HG03558 (cell line): ENCODE measurements at regions not wholly inside any gene's neighbourhood (a gene's known extent, or its start where the extent isn't known, plus 50 kb on each side); places are given as distances from the start of the nearest gene placed in this dataset.

Experiments used
- ATAC-seq: cut with Tn5 transposase; IDR thresholded peaks from one replicate; pipeline ENCODE4 v1.9.1; 2021; ENCODE audit warnings: moderate number of reproducible peaks; ENCODE audit not compliant: unreplicated experiment; ENCODE audit errors: extremely low read depth

GRCh38 chr13:74644229-74644628, 510.0 kb upstream of the KLF12 start:
- no peak for ATAC-seq

DNA sequence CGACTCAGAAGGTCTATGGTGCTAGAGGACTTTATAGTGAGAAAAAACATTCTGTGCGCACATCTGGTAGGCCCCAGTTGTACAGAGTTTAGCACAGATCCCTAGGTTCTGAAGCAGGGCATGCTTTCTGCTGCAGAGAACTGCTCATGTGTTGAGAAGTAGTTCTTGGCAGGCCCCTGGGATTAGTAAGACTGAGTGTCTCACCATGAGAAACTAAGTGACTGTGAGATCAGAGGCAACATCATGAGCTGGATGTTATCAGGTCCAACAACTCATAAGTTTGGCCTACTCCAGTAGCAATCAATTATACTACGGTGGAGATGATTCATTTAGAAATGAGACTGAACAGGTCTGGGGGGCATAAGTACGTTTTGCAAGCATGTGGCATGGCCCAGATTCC, 507.4 kb upstream of the KLF12 start:
- ATAC-seq = no peak

- no peak for ATAC-seq
These were observed 499.5 kb upstream of the KLF12 start for GRCh38 chr13:74633734-74634133.

DNA sequence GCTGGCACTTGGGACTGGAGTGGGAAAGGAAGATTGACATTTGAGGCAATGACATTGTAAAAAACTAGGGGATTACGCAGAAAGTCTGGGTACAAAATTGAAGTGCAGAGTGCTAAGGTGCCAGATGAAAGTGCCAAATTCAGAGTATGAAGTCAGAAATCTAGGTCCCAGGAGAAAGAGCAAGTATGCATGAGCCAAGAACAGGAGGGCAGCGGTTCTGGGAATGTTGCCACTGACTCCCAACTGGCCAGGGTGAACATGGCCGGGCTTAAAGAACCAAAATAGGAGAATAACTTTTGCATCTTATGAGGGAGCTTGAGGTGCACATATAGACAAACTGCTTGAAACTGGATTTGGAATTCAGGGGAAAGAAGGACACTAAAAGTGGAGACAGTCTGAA, 495.8 kb upstream of the KLF12 start:
- no peak for ATAC-seq

DNA sequence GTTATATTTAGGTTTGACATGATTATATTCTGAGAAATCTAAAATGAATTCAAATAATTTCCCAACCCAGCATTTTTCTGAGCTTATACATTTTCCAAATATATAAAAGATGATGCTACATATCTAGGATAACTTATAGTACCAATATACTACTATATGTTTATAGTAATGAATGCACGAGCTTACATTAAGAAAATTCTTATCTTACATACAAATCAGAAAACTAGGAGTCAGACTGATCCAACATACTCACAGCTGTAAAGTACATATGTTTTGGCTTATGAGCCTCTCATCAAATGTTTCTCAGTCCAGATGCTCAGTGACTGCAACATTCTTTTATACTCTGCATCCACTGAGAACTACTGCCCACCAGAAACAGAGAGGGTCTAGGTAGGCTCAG, 491.3 kb upstream of the KLF12 start:
- no peak for ATAC-seq

DNA sequence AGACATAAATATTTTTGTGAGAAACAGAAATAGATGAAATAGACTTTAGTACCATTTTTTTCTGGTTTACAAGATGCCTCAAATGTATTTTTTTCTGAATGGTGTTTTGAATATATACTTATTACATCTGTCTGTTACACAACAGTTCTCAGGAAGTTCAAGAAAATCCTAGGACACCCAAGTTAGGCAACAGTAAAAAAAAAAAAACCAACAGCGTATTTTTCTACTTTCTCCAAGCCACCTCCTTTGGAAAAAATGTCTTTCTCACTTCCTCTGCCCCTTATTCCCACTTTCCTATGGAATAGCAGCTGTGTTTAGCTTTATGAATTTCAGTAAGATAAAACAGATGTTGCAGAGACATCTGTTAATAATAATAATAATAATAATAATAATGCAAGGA, 489.6 kb upstream of the KLF12 start:
- ATAC-seq = no peak

- no peak for ATAC-seq
These were observed 488.1 kb upstream of the KLF12 start for GRCh38 chr13:74622284-74622683.

- no peak for ATAC-seq
These were observed 486.5 kb upstream of the KLF12 start for GRCh38 chr13:74620711-74621110.

DNA sequence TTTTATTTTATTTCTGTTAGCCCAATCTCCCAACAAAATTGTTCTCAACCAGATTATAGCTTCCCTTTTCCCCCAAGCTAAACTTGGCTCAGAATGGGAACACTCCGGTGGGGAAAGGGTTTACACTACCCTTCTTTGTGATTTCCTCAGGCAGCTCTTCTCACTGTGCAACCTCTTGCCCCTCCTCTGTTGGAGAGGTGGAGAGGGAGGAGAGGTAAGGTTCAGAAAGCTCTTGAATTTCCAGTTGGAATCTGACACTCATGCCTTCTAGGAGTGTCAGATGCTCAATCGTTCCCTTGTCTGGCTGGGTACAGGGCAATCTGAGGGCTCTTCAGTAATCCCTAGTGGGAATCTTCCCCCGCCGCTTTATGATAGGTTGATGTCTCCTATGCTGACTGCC, 486.1 kb upstream of the KLF12 start:
- no peak for ATAC-seq

DNA sequence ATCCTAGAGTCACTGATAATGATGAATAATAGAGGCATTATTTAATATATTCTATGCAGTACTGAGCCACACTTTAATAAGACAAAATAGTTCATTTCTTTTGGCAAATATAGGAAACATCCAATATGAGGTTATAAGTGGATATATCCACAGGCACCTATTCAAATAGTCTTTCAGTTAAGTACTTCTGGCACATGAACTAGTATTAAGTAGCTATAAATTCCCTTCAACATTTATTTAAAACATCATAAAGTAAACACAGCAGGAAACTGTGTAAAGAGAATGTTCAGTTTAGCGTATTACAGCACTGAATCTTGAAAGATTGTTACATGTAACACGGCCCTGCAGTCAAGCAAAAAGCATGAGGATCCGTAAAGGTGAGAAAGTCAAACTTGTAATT, 463.3 kb upstream of the KLF12 start:
- no peak for ATAC-seq

- no peak for ATAC-seq
These were observed 462.5 kb upstream of the KLF12 start for GRCh38 chr13:74596691-74597090.

- ATAC-seq = no peak
These were observed 459.5 kb upstream of the KLF12 start for GRCh38 chr13:74593688-74594087.

GRCh38 chr13:74586847-74587246, 452.6 kb upstream of the KLF12 start:
- ATAC-seq = no peak

DNA sequence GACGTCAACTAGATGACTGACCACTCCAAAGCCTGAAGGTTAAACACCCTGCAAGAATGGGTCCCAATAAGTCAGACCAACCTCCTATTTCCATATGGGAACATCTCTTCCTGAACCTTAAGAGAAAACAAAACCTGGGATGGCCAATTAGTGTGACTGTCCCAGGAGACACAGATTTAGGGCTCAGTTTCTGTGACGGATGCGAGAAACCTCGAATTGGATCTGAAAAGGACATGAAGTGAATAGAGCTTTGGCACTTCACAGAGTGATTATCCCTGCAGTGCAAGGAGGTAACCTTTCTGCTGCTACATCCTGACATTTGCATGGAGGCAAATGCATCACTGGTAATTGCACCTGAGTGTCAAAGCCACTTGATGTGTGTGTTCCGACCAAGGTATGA, 442.2 kb upstream of the KLF12 start:
- no peak for ATAC-seq

DNA sequence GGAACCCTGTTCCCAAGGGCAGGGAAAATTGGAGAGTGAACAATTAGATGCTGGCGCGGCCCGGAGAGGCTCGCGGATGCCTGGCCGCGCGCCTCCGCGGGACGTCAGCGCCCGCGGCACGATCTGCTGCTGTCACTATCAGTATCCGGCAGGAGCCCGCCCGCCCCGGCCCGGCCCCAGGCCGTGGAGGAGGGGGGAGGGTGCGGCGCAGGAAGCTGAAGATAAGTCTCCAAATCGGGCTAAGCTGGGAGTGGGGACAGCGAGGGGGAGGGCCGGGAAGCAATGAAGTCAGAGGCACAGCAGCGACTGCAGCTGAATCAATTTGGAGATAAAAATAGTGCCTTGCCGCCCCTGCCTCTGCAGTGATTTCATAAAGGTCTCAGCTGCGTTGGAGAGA, 441.5 kb upstream of the KLF12 start:
- no peak for ATAC-seq

DNA sequence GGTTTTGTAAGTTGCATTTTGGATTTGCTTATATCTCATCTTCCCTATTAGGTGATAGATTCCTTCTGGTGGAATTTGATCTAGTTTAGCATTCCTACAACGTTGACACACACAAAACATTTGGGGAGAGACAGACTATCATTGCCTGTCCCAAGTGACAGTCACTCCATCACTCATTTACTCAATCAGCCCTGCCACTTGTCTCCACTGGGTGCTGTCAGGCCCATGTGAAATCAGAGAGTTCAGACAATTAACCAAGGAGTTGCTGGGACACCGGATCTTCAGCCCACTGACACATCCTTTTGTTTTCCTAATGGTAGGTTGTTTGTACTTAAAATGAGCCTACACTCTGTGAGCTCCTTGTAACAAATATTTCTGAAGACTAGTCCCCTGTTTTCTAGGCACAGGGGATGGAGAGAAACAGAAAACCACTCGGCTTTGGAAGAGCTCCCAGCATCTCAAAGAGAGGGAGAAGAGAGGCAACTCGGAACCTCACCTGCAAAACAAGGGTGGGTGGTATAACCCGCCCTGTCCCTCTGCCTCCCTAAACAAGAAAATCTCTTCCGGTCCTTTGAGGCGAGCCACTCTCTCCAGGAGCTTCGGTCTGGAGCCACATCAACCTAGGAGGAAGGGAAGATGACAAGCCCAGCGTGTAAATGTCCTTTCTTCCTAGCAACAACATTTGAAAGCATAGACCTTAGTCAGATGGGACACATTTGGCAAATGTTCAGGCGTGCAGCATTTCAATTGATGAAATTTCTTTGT, 440.9 kb upstream of the KLF12 start:
- no peak for ATAC-seq

DNA sequence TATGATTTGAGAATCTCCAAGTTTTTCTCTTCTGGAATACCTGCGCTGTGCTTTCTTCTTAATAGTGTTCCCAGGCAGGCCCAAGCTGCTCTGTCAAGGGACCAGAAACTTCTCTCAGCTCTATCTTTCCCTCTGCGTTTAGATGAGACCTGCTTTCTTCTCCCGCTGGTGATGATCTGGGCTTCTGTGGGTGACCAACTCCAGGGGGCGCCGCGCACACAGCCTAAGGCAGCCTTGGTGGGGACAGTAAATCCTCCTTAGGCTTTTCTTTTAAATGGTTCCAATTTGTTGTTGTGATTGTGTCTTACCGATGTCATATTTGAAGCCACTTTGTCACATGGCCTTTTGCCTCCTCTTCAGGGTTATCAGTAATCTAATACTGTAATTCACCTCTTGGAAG, 439.4 kb upstream of the KLF12 start:
- ATAC-seq = no peak

DNA sequence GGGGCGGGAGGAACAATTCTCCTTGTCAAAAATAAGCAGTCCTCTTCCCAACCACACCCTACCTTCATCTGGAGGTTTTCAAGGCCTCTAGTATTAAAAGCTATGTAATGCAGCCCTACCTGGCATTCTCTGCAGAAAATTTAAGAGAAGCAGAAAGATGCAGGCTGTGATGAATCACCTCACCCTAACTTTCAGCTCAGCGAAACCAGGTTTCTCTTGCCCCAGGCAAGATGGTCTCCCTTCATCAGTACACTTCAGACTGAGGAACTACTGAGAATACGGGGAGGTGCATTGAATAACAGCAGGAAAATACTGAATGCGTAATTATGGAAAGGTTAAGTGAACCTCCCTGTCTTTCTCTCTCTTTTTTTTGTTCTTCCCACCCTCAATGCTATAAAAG, 437.6 kb upstream of the KLF12 start:
- no peak for ATAC-seq

DNA sequence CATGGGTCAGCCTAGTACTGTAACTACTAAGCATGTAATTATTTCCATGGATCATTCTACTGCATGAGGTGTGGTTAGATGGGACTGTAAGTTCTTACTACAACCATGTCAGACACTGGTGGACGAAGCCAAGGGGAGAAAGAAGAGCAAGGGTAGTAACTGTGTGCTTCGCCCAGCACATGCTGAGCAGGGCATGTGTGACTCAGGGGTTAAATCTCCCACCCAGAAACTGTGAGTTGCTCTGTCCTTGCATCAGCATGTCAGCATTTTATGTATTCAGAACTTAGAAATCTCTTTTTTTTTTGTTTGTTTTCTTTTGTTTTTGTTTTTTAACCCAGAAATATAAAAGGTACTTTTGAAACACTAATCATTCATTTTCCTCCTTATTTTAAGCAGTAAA, 436.6 kb upstream of the KLF12 start:
- ATAC-seq = no peak

DNA sequence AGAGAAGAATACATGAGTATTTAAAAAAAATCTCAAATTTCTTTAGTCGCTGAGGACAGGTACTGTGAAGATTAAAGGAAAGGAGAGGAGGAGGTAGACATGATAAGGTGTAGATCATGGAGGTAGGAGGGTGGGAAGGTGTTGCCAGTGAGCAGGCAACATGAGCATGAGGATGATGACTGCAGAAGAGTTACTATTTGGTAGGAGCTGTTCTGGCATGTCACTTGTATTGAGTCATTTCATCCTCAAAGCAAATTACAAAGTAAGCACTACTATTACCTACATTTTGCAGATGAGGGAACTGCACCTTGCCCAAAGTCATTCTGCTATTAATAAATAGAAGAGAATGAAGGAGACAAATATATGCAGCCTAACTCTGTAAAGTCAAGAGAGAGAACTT, 435.8 kb upstream of the KLF12 start:
- ATAC-seq = no peak

DNA sequence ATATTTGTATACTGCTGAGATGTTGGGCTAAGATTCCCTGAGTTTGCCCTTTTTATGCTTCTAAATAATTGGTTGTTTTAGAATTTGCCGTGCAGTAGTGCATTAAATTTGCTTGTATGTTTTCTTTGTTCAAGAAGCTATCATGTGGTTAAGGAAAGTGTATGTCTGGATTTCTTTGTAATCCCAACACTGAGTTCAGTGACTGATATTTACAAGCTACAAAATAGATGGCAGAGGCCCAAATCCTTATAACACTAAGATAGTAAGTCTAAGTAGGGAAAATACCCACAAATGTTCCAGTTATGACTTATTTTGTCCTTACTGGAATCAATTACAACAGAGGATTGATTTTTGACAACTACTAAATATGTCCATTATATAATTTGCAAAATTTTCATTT, 435.0 kb upstream of the KLF12 start:
- ATAC-seq = no peak

DNA sequence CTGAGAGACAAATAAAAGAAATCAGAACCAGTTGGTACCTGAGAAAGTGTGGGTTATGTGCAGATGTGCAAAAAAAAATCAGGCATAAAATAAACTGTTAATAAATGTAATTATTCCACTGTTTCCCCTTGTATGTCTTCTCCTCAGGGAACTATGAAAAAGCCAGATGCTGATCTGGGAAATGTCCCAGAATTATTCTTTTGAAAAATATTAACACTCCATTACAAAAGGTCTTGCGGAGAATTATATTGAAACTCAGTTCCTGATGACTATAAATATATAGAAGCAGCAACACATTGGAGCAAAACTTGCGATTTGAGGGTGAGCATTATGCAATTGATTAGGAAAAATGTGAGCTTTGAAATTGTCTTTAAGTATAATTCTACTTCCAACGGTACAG, 433.3 kb upstream of the KLF12 start:
- no peak for ATAC-seq

DNA sequence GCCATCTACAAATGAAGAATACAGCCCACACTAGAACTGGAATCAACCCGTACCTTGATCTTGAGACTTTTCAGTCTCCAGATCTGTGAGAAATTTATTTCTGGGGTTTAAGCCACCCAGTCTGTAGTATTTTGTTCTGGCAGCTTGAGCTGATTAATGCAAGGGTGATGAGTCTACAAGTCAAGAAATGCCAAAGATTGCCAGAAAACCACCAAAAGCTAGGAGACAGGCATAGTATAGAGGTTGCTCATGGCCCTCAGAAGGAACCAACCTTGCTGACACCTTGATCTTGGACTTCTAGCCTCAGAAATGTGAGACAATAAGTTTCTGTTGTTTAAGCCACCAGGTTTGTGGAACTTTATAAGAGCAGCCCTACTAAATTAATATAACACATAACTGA, 428.2 kb upstream of the KLF12 start:
- ATAC-seq = no peak
